ENCODE measurements at regions not wholly inside any gene's neighbourhood (a gene's known extent, or its start where the extent isn't known, plus 50 kb on each side); places are given as distances from the start of the nearest gene placed in this dataset.

- no peak for DNase-seq (ENCODE audit: low spot score)
- no peak for ATAC-seq (ENCODE audit: low FRiP score)
- TF ChIP-seq CTCF (IDR thresholded peaks at IDR 0.05), result no peak
Observed at GRCh38 chr4:41332510-41333054, 75.9 kb downstream of the UCHL1 start.

DNA sequence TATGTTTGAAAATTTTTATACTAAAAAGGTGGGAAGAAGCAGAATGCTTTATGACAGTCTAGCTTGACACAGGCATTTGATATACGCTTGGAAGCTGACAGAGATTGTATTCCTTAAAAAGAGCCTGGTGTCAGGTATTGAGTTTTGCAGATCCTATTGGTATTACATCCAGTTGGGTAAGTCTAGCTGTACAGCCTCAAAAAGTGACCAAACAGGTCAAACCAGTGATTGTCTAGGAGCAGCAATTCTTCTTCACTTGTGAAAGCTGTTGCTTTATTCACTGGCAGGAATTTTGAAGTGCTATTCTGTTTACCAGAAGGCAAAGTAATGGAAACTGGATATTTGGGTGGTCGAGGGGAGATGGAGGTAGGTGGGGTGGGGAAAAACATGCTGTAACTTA, 77.5 kb downstream of the UCHL1 start:
- TF ChIP-seq CTCF (IDR thresholded peaks at IDR 0.05), result no peak
- no peak for ATAC-seq (ENCODE audit: low FRiP score)
- no peak for DNase-seq (ENCODE audit: low spot score)

DNA sequence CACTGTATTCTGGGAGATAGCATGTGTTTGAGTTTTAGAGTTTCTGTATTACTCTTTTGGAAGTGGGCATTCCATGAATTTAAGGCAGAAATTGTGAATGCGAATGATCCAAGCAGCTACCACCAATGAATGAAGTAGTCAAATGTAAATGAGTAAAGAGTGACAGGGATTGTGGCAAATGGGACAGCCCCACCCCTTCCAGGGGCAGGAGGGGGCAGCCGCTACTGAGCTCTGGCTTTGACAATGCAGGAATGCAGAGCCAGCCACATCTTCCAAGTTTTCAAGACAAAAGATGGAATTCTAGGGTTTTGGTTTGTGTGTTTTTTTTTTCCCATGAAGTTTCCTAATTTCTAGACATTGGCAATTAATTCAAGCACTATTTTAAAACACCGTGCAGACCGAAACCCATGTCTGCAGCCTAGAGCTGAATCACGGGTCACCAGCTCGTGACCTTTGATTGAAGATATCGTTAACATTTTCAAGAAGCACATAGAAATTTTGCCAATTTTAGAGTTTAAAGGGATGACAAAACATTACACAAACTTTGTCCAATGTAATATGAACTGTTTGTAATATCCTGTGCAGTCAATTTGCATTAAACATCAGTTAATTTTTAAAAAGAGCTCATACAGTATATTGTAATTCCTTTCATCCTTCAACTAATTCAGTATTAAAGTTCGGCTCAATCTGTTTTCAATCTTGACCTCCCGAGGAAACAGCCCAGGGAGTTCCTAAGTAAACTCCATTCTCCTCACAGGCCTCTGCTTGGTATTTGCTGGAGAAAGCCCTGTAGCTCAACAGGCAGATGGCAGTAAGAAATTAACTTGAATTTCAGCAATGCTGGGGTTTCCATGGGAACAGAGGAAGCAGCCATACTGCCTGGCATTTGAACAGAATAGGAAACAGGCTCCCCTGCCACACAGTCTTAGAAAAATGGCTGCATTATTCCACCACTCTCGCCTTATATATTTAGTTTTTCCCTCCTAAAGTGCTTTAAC, 83.4 kb downstream of the UCHL1 start:
- DNase-seq (ENCODE audit: low spot score) (no peak), ATAC-seq (ENCODE audit: low FRiP score) (no peak)
- no peak for TF ChIP-seq CTCF (IDR thresholded peaks at IDR 0.05)

DNA sequence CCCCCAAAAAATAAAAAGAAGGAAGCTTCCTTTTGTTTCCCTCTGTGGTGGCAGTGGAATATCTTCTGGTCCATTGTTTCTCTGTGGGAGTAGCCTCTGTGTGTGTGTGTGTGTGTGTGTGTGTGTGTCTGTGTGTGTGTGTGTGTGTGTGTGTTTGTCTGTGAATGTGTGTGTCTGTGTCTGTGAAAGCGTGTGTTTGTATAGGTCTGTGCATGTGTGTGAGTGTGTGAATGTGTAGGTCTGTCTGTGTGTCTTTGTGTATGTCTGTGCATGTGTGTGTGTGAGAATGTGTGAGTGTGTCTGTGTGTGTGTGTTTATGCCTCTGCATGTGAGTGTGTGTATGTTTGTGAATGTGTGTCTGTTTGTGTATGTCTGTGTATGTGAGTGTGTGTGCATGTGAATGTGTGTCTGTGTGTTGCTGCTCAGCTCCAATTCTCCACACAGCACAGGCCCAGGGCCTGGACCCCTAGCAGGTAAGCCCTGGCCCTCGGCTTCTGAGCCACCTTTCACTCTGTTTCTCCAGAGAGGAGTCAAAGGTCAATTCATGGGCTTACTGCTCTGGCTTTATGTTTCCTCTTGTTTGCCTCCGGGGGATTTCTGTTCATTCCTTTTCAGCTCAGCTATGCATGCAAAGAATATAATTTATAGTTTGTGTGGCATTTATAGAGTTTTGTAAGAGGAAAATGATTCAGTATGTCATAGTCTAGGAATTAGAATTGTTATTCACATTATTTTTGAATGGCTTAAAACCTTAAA, 89.8 kb downstream of the UCHL1 start:
- no peak for ATAC-seq (ENCODE audit: low FRiP score)
- no peak for TF ChIP-seq CTCF (IDR thresholded peaks at IDR 0.05)
- DNase-seq (ENCODE audit: low spot score), result no peak

DNA sequence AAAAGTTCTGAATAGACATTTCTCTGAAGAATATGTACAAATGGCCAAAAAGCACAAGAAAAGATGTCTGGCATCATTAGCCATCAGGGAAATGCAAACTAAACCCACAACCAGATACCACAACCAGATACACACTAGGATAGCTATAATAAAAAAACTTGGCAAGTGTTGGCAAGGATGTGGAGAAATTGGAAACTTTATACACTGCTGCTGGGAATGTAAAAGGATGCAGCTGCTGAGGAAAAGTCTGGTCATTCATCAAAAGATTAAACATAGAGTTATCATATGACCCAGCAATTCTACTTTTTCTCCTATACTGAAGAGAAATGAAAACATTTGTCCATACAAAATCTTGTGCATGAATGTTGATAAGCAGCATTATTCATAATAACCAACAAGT, 92.3 kb downstream of the UCHL1 start:
- TF ChIP-seq CTCF (IDR thresholded peaks at IDR 0.05), result no peak
- ATAC-seq (ENCODE audit: low FRiP score), result no peak
- no peak for DNase-seq (ENCODE audit: low spot score)

DNA sequence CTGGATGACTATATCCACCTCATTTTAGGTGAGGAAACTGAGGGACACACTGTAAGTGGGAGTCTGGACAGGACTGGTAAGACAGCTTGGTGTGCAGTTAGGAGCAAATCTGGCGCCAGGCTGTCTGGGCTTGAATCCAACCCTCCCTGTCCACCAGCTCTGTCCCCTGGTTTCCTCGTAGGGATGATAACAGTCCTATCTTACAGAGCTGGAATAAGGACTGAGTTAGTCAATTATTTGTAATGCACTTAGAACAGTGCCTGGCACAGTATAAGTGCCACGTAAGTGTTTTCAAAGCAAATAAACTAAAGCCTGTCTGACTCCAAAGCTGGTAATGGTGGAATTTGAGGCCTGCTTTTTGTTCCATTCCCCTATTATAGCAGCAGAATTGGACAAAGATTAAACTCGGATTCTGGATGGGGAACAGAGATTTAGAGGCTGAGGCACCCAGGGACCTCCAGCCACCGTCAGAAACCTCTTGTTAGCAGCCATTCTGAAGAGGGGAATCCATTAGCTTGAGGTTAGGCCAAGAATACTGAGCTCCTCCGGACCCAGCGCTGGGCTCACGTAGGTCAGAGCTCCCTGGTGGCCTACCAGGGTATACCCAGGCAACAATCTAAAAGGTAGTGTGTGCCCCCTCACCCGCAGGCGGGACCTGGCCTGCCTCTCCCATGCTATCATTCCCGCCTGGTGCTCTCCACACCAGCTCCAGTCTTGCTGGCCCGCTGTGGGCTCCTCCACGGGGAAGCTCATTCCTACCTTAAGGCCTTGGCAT, 102.1 kb downstream of the UCHL1 start:
- DNase-seq (ENCODE audit: low spot score) (no peak), ATAC-seq (ENCODE audit: low FRiP score) (no peak)
- TF ChIP-seq CTCF (IDR thresholded peaks at IDR 0.05), result no peak

Data from omental fat pad (tissue), 3 donors.